ENCODE measurements at regions not wholly inside any gene's neighbourhood (a gene's known extent, or its start where the extent isn't known, plus 50 kb on each side); places are given as distances from the start of the nearest gene placed in this dataset.

GRCh38 chr18:67232406-67232805 is 284.1 kb downstream of the DSEL start:
- no peak for TF ChIP-seq CTCF (IDR thresholded peaks at IDR 0.05; ENCODE audit: low read length)
- no peak for TF ChIP-seq EZH2 (optimal IDR thresholded peaks at IDR 0.05; ENCODE audit: low read depth, low read length)
